ENCODE measurements at regions not wholly inside any gene's neighbourhood (a gene's known extent, or its start where the extent isn't known, plus 50 kb on each side); places are given as distances from the start of the nearest gene placed in this dataset.

GRCh38 chr7:125169088-125169487 lies 239.5 kb upstream of the POT1 start:
- Histone ChIP-seq H3K36me3 (no peaks in the 10 kb centered on the region), H3K27ac (no peak overlapping the region), H3K27me3 (no peaks in the 10 kb centered on the region), H3K4me1 (no peaks in the 10 kb centered on the region), H3K9me3 (no peaks in the 10 kb centered on the region), H3K4me3 (no peak overlapping the region)
- ATAC-seq (no peak), DNase-seq (no peak)
- no peak for TF ChIP-seq CTCF (IDR thresholded peaks at IDR 0.05)
- intact Hi-C loops (cut with DNase I) = no loop called here
- 98 to 99% methylated on average over 1 of the region's 1 CpG for WGBS, 2 donors

- no peak overlapping the region for H3K27ac ChIP-seq
- H3K27me3 ChIP-seq = no peaks in the 10 kb centered on the region
- TF ChIP-seq CTCF (IDR thresholded peaks at IDR 0.05) = no peak
- H3K4me3 ChIP-seq = no peak overlapping the region
- DNase-seq (no peak), ATAC-seq (no peak)
- 90% methylated on average over 1 of the region's 1 CpG for WGBS, 2 donors
- intact Hi-C loops (cut with DNase I) = no loop called here
- H3K4me1 ChIP-seq = no peaks in the 10 kb centered on the region
- peaks cover 0 to 6% (median 0%) of the 10 kb centered on the region in 11 donors for H3K9me3 ChIP-seq
- no peaks in the 10 kb centered on the region for H3K36me3 ChIP-seq
Observed at GRCh38 chr7:125154930-125155329, 225.3 kb upstream of the POT1 start.

GRCh38 chr7:125149151-125149550 lies 219.5 kb upstream of the POT1 start:
- no peak for ATAC-seq
- Histone ChIP-seq H3K27ac (no peak overlapping the region), H3K4me3 (no peak overlapping the region), H3K36me3 (no peaks in the 10 kb centered on the region), H3K9me3 (no peaks in the 10 kb centered on the region), H3K27me3 (no peaks in the 10 kb centered on the region), H3K4me1 (no peaks in the 10 kb centered on the region)
- intact Hi-C loops (cut with DNase I) = no loop called here
- TF ChIP-seq CTCF (IDR thresholded peaks at IDR 0.05) = no peak
- no peak for DNase-seq
- 62 to 81% methylated on average over 1 of the region's 1 CpG for WGBS, 2 donors

GRCh38 chr7:125147047-125147446 lies 217.4 kb upstream of the POT1 start:
- ATAC-seq (no peak), DNase-seq (no peak)
- no peak overlapping the region for H3K4me3 ChIP-seq
- intact Hi-C loops (cut with DNase I) = no loop called here
- TF ChIP-seq CTCF (IDR thresholded peaks at IDR 0.05) = no peak
- 35 to 46% methylated on average over 2 of the region's 2 CpGs for WGBS, 2 donors
- H3K9me3 ChIP-seq = no peaks in the 10 kb centered on the region
- H3K4me1 ChIP-seq = no peaks in the 10 kb centered on the region
- no peaks in the 10 kb centered on the region for H3K36me3 ChIP-seq
- H3K27me3 ChIP-seq = no peaks in the 10 kb centered on the region
- no peak overlapping the region for H3K27ac ChIP-seq

Data from heart right ventricle (tissue), 16 donors.